HG02623 (cell line): ENCODE measurements at regions not wholly inside any gene's neighbourhood (a gene's known extent, or its start where the extent isn't known, plus 50 kb on each side); places are given as distances from the start of the nearest gene placed in this dataset.
"Not testable (repeated sequence)": the region's sequence is repeated elsewhere in the genome, so short reads cannot be mapped to it uniquely, and the experiment has no call there.

Experiments used
- ATAC-seq: cut with Tn5 transposase; IDR thresholded peaks from one replicate; pipeline ENCODE4 v1.9.1; 2021; ENCODE audit warnings: moderate library complexity; ENCODE audit not compliant: unreplicated experiment

DNA sequence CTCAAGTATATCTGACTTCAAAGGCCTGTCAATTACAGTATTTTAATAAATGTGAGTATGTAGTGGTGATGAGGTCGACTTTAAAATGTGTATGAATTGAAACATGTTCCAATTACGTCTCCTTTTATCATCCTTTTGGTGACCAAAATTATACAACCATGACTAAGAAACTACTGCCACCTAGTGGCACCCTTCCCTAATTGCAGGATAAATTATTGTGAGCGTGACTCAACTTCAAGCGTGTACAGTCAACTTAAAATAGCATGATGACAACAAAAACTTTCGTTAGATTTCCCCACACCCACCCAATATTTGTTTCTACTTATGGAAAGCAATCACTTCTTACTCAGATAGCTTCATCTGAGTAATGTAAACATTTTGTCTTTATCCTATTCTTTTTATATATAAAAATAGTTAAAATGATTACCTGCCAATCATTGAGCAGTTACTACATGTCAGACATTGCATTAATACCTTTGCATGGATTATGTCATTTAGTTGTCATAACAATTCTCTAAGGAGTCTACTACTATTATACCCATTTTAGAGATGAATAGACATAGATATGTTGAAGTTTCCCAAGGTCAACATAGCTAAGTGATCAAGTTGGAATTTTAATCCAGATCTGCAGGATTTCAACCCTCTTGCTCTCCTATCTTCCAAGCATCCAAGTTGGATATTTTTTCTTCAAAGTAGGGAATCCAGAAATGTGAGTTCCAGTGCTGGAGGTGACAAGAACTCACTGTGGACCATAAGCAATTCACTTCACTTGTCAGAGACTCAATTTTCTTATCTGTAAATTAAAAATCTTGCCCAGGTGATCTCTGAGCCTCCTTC is 106.0 kb downstream of the MEX3B start:
- ATAC-seq = no peak

- ATAC-seq = no peak
These were observed 108.6 kb downstream of the MEX3B start for GRCh38 chr15:81937189-81937588.

DNA sequence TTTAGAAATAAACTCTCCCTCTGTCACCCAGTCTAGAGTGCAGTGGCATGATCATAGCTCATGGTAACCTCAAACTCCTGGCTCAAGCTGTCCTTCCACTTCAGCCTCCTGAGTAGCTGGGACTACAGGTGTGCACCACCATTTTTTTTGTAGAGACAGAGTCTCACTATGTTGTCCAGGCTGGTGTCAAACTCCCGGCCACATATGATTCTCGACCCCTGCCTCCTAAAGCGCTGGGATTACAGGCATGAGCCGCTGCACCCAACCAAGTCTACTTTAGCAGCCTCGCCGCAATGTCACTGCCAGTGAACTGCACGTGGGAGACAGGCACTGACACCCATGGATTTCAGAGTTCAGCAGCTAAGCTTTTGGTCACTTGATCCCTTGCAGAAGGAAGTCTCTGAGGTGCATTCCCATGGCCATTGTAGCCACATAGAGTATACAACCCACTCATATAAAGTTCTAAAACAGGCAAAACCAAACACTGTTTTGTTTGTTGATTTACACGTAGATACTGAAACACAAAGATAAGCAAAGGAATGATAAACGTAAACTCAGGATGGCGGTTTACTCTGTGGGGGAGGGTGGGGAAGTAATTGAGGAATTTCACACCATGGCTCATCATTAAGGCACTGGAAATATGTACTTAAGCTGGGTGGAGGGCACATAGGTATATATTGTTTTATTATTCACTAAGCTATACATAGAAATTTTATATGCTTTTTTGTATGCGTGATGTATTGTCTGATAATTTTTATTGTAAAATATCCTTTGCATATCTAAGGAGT is 115.0 kb downstream of the MEX3B start:
- ATAC-seq = no peak

DNA sequence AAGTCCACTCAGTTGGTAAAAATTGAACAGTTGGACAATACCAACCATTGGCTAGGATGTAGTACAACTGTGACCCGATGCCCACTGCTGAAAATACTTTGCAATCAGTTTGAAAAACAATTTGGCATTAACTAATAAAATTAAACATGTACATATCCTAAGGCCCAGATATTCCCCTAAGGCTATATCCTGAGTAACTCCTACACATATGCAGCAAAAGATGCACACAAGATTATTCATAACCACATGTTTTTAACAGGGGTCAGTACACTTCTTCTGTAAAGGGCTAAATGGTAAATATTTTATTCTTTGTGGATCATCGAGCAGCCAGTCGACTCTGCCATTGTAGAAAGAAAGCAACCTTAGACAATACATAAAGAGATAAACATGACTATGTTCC is 116.3 kb downstream of the MEX3B start:
- ATAC-seq = no peak

GRCh38 chr15:81926981-81927380 is 118.8 kb downstream of the MEX3B start:
- no peak for ATAC-seq

DNA sequence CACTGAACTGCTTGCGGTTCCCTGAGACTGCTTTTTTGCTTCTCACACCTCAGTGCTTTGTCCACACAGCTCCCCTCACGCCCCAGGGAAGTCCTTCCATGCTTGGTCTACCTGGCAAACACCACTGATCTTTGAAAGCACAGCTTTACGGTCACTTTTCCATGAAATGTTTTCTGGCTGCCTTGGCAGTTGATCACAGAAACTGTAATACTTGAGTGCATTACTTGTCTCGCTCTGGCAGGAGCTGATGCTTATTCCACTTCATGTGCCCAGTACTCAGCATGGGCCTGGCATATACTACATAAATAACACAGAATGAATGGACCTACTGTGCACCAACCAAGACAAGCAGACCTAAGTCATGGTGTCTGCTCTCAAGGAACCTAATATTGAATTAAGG is 121.1 kb downstream of the MEX3B start:
- ATAC-seq = no peak

- ATAC-seq = no peak
These were observed 122.1 kb downstream of the MEX3B start for GRCh38 chr15:81923561-81924350.

DNA sequence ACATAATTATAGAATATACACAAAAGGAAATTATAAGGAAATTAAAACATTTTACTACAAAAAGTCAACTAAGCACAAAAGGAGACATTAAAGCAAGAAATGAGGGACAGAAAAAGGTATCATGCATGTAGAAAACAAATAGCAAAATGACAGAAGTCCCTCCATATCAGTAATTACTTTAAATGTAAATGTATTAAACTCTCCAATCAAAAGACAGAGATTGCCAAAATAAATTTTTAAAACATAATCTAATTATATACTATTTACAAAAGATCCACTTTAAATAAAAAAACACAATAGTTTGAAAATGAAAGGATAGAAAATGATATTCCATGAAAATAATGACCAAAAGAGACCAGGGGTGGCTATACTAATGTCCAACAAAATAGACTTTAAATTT is 123.7 kb downstream of the MEX3B start:
- ATAC-seq = no peak

- ATAC-seq = no peak
These were observed 124.7 kb downstream of the MEX3B start for GRCh38 chr15:81921163-81921562.

GRCh38 chr15:81918767-81919166 is 127.1 kb downstream of the MEX3B start:
- not testable (repeated sequence) for ATAC-seq

DNA sequence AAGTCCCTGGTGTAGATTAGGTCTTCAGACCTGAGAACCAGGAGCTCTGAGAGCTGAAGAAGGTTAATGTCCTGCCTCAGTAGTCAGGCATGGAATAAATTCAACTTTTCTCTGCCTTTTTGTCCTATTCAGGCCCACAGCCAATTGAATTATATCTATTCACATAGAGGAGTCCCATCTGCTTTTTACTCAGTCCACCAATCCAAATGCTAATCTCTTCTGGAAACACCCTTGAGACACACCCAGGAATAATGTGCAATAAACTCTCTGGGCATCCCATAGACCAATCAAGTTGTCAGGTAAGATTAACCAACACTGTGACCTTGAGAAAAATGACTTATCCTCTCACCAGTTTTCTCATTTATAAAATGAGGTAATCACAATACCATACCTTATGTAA is 129.4 kb downstream of the MEX3B start:
- no peak for ATAC-seq

- ATAC-seq = no peak
These were observed 129.8 kb downstream of the MEX3B start for GRCh38 chr15:81915990-81916389.

DNA sequence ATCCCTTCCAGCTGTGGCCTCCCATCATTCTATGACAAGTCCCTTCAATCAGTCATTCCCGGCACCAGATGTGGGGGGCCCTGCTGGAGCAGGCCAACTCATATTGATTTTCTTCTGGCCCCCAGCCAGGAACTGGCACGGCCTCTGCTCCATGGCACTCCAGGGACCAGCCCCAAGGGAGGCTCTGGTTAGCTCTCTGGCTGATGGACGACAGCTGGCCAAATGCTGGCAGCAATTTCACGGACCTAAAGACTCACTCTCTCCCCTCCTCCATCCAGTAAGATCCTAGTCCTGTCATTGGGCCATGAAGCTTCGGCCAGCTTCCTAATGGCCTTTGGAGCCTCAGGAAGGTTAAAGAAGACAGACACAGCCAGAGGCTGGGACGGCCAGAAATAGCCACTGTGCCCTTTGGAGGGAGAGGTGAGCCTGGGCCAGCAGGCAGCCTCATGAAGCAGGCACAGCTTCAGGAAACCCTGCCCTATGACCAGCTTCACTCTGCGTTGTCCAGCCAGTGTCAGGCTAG is 131.0 kb downstream of the MEX3B start:
- ATAC-seq = no peak

DNA sequence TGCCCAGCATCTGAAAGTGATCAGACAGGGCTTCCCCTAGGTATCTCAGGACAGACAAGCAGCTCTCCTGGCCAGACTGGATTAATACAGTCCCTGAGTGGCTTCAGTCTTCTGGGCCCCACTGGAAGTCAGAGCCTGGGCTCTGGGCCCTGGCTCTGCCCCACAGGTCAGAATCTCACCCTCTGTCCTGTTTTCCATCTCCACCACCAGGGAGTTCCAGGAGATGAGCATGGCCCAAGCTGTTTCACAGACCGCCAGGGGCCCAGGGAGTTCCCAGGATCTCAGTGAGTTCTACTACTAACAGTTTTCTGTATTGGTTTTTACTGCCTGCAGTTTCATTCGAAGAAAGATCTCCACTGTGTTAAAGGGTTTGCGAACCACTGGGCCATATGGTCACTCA is 131.5 kb downstream of the MEX3B start:
- ATAC-seq = no peak

DNA sequence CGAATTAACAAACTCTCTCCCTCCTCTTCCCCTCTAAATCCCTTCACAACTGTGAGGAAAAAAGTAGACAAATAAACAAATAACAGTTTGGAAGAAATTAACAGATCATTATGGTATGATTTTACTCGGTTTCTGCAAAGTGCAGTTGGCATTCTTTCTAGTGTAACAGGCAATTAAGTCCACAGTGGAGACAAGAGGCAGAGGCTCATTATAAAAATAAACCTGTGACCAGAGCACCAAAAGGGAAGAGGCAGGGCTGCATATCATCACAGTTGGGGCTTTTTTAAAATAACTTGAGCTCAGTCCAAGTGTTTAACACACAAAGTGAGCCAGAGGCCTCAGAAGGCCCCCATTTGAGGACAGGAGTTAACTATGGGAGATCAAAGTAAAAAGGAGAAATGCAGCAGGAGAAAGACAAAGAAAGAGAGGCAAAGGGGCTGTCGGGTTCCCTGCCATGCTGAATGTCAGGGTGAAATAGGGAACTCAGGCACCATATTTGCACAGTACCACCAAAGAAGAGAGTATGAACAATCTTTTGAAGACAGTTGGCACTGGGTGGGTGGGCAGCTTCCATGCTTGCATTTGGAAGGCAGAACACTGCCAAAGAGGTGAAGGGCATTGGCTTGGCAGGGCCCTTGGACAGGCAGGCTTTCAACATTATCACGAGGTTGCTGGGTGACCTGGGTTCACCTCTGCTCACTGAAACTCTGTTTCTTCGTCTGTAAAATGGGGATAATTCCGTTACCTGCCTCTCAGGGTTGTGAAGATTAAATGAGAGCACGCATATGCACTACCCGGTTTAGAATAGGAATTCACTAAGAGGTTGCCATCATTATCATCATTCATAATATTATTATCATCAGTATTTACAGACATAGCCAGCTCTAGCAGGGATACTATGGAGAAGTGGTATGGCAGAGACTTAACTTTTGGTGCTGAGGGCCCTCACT is 134.5 kb downstream of the MEX3B start:
- no peak for ATAC-seq

DNA sequence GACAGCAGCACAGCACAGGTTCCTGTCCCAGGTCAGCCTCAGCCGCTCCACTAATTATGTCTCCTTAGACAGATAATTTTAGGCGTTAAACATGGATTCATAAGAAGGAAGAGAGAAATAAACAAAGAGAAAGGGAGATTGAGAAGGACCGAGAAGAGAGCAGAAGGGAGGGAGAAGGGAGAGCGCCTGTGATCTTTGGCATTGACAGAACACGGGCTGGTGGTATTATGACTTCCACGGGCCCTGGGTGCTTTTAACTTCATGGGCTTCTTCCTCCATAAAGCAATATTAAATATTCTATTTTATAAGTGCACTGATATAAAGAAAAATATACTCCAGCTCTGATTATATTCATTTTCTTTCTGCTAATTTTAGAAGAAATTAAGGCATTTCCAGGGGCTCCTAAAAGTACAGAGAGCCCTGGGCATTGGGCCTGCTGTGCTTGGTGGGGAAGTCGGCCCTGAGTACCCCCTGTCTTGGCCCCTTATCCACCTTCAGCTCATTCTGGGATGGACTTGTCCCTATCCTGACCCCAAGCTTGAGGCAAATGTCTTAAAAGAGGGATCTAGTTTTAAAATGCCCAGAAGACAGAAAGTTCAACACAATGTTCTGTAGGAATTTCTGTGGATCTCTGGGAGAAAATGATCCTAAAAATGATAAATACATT is 135.3 kb downstream of the MEX3B start:
- no peak for ATAC-seq

GRCh38 chr15:81909011-81909358 is 136.8 kb downstream of the MEX3B start:
- no peak for ATAC-seq

- ATAC-seq = no peak
These were observed 137.7 kb downstream of the MEX3B start for GRCh38 chr15:81908111-81908510.

GRCh38 chr15:81907521-81907920 is 138.3 kb downstream of the MEX3B start:
- ATAC-seq = no peak

GRCh38 chr15:81905889-81906288 is 139.9 kb downstream of the MEX3B start:
- ATAC-seq = no peak
